GM13976 (cell line): ENCODE measurements at regions not wholly inside any gene's neighbourhood (a gene's known extent, or its start where the extent isn't known, plus 50 kb on each side); places are given as distances from the start of the nearest gene placed in this dataset.

ENCODE experiments used
- DNase-seq: peaks from one replicate; pipeline ENCODE4 v3.0.0; 2012; ENCODE audit warnings: low spot score
- in situ Hi-C: fragments of 300-500 bp; cut with MboI; formaldehyde crosslinking; loops from one replicate; pipeline ENCODE4 v1.12.0; 2022; ENCODE audit warnings: low sequenced_read_pairs, mixed read lengths, inconsistent platforms; ENCODE audit not compliant: unreplicated experiment
- TF ChIP-seq, protein P1 (sequence below): IDR thresholded peaks from 2 replicates; pipeline ENCODE4 v1.5.1; 2012; ENCODE audit warnings: borderline replicate concordance, mild to moderate bottlenecking; ENCODE audit not compliant: insufficient read depth; ENCODE audit errors: extremely low read depth, missing control alignments, control extremely low read depth

DNA sequence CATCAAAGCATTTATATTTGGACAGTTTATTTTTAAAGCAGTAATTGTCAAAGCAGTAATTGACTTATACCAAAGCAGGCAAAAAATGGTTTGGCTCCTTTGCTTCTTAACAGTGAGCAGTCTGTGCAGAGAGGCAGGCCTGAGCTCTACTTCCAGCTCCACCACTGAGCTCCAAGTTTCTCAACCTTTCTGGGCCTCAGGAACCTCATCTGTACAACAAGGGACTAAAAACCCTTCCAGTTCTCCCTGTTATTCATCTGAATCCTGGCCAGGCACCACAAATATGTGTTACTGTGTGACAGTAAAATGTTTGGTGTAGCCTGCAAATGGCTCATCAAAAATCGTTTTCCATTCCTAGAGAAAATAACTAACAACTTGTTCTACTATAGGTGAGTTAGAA is 88.7 kb upstream of the TTC29 start:
- DNase-seq = no peak
- in situ Hi-C loops = no loop called here
- TF ChIP-seq, protein P1, sequence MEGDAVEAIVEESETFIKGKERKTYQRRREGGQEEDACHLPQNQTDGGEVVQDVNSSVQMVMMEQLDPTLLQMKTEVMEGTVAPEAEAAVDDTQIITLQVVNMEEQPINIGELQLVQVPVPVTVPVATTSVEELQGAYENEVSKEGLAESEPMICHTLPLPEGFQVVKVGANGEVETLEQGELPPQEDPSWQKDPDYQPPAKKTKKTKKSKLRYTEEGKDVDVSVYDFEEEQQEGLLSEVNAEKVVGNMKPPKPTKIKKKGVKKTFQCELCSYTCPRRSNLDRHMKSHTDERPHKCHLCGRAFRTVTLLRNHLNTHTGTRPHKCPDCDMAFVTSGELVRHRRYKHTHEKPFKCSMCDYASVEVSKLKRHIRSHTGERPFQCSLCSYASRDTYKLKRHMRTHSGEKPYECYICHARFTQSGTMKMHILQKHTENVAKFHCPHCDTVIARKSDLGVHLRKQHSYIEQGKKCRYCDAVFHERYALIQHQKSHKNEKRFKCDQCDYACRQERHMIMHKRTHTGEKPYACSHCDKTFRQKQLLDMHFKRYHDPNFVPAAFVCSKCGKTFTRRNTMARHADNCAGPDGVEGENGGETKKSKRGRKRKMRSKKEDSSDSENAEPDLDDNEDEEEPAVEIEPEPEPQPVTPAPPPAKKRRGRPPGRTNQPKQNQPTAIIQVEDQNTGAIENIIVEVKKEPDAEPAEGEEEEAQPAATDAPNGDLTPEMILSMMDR = no peak

DNA sequence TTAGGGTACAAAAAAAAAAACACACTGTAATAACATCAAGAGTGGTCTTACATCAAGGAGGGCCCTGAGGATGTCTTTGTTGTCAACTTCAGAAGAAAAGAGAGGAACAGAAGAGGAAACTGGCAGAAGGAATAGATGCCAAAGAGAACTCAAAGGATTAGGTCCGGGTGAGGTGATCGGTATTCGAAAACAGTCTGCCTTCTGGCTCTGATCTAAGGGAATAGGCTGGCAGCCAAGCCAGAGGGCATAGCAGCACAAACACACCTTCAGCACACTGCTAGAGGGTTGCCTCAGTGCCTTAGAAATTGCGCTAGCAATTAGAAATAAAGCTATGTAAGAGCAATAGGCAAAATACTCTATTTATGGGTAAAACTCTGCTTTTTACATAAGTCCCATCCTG is 91.4 kb upstream of the TTC29 start:
- DNase-seq = no peak
- in situ Hi-C loops = no loop called here
- TF ChIP-seq, protein P1 = no peak

DNA sequence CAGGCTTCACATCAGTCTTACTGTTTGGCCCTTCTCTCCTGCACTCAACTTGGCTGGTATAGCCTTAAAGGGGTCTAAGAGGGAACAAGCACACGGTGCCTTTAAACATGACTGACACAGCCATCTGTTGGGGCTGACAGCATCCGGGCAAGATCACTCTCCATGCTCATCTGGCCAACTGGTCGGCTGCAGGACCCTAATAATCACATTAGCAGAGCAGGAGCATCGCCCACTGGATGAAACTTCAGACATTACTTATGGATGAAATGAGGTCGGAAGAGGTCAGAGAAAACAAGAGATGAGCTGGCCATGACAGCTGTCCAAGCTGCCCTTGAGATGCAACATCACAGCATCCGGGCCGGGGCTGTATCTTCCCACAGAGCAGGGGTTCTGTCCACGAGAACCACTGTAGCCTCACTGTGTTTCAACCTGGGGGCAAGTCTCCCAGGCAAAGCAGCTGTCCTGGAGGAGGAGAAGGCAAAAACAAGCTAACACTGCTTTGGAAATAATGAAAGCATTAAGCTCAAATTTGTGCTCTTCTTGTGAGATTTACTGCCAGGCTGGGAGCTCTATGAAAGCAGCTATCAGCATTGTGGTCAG is 94.4 kb upstream of the TTC29 start:
- TF ChIP-seq, protein P1 = no peak
- in situ Hi-C loops = no loop called here
- DNase-seq = no peak

DNA sequence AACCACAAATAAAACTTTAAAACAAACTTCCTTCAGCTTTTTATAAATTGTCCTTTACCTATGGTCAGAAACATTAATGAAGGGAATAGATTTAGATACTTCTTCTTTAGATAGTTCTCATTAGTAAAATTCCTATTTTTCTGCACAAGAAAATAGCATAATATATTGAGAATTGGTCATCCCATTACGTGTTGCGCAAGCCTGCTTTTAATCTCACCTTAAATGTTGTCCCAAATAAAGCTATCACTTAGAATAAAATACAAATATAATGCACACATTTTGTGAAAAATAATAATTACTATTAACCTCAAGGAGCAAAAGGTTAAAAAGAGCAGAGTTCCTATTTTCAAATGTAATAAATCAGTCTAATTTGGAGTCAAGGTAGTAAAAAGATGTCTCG is 95.2 kb upstream of the TTC29 start:
- in situ Hi-C loops = no loop called here
- TF ChIP-seq, protein P1 = no peak
- DNase-seq = no peak

DNA sequence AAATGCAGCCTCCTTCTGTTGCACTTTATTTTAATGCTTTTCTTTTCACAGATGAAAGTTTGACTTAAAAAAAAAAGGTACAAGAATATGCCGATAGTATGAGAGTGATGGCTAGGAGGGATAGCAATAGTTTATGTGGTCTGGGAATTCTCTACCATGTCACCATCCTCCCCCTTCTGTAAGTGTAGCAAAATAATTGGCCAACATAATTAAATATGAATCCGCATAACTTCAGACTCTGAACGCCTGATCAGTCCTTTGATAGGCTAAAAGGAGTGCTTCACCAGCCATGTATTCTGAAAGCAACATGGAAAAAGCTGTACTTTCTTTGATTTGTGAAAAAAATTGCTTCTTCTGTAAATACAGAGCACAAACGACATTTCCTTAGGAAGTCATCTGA is 95.7 kb upstream of the TTC29 start:
- TF ChIP-seq, protein P1 = no peak
- in situ Hi-C loops = no loop called here
- no peak for DNase-seq

DNA sequence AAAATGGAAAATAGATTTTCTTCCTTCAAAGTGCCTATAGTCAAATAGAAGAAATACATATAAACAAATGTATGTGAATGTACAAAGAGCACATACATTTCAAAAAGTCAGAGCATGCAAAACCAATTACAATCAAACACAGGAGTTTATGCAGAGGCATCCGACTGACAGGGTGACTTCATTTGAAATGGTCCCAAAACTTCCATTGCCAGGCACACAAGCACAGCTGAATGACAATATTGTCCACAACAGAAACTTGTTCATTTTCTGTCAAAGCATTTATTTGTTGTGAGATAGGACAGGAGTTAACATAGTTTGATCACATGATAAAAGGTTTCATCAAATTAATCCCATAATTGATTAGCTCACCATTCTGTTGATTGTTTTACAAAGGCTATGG is 96.4 kb upstream of the TTC29 start:
- in situ Hi-C loops = no loop called here
- TF ChIP-seq, protein P1 = no peak
- DNase-seq = no peak
